ENCODE measurements at regions not wholly inside any gene's neighbourhood (a gene's known extent, or its start where the extent isn't known, plus 50 kb on each side); places are given as distances from the start of the nearest gene placed in this dataset.

DNA sequence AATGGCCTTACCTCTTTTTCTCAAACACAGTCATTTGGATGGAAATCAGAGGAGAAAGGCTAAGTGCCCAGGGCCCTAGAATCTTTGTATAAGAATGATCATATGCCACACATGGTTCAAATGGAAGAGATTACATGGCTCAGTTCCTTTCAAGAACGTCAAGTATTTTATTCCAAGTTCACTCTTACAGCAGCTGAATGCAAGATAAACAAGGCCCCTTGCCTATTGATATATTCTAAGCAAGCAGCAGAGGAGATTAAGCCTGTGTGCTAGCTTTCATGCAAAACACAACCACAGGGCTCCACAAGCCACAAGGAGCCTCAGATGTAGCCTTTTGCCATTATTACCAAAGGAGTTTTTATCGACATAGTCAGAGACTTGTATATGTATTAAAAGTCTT, 55.3 kb upstream of the SLCO6A1 start:
- TF ChIP-seq, protein P1, sequence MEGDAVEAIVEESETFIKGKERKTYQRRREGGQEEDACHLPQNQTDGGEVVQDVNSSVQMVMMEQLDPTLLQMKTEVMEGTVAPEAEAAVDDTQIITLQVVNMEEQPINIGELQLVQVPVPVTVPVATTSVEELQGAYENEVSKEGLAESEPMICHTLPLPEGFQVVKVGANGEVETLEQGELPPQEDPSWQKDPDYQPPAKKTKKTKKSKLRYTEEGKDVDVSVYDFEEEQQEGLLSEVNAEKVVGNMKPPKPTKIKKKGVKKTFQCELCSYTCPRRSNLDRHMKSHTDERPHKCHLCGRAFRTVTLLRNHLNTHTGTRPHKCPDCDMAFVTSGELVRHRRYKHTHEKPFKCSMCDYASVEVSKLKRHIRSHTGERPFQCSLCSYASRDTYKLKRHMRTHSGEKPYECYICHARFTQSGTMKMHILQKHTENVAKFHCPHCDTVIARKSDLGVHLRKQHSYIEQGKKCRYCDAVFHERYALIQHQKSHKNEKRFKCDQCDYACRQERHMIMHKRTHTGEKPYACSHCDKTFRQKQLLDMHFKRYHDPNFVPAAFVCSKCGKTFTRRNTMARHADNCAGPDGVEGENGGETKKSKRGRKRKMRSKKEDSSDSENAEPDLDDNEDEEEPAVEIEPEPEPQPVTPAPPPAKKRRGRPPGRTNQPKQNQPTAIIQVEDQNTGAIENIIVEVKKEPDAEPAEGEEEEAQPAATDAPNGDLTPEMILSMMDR (conservative IDR thresholded peaks at IDR 0.05; ENCODE audit: low read depth, low read length) = no peak
- peak; percentile 46 for DNase-seq (ENCODE audit: low read depth)
- no peak overlapping the region for H3K4me3 ChIP-seq (ENCODE audit: low read depth, low read length)

DNA sequence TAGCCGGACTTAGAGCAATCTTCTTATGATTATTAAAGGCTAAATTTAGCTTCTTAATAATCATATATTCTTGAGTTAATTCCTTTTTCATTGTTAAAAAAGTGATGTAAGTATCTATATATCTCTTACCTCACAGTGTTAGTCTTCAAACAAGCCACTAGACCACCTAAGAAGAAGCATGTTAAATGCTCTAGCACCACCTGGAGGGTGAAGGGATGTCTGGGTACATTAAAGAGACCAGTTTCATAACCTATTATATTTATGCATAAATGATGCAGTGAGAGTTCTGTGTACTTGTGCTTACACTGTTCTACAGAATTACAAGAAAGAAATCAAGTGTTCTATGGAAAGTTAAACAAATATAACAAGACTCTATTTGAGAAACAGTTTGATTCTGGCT, 55.9 kb upstream of the SLCO6A1 start:
- no peak overlapping the region for H3K4me3 ChIP-seq (ENCODE audit: low read depth, low read length)
- DNase-seq (ENCODE audit: low read depth) = no peak
- TF ChIP-seq, protein P1 (conservative IDR thresholded peaks at IDR 0.05; ENCODE audit: low read depth, low read length) = peak; percentile 74

DNA sequence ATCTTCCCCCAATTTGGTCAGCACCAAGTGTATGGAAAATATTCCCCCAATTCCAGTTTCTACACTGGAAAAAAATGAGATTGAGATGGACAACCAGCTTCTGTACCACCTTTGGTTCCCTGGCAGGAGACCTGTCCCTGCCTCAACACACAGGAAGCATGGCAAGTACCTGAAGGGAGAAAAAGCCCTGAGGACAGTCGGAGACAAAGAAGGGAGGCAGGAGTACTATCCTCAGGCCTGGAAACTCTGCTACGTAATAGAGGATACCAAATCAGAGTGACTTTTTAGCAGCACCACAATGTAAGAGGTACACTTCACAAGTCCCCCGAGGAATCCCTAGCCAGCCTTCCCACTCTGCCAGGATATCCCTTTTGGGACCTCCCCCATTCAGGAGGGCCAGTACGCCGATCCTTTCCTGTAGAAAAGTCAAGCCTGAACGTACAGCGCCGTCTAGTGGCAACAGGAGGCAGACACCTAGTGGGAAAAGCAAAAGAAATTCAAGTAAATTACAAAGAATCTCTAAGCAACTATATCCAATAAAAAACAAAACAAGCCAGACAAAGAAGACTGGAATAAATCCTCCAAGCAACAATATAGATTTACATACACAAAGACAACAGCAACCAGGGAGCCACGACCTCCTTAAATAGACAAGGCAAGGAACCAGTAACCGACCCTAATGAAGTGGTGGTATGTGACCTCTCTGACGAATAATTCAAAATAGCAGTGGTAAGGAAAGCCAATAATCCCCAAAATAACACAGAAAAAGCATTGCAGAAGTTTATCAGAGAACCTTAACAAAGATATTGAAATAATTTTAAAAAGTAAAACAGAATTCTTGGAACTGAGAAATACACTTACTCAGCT, 63.3 kb upstream of the SLCO6A1 start:
- H3K4me3 ChIP-seq (ENCODE audit: low read depth, low read length) = no peak overlapping the region
- no peak for DNase-seq (ENCODE audit: low read depth)
- TF ChIP-seq, protein P1 (conservative IDR thresholded peaks at IDR 0.05; ENCODE audit: low read depth, low read length) = peak; percentile 96

DNA sequence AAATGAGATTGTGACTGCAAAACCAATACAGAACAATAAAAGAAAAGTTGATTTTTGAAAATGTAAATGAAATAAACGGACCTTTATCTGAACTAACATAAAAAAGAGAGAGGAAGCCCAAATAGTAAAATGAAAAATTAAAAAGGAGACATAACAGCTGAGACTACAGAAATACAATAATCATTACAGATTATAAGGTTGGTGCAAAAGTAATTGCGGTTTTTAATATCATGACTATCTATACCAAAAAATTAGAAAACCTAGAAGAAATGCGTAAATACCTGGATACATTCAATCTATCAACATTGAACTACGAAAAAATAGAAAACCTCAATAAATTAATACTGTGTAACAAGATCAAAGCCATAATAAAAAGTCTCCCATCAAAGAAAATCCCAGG, 71.9 kb upstream of the SLCO6A1 start:
- H3K4me3 ChIP-seq (ENCODE audit: low read depth, low read length) = no peak overlapping the region
- TF ChIP-seq, protein P1 (conservative IDR thresholded peaks at IDR 0.05; ENCODE audit: low read depth, low read length) = no peak
- no peak for DNase-seq (ENCODE audit: low read depth)

DNA sequence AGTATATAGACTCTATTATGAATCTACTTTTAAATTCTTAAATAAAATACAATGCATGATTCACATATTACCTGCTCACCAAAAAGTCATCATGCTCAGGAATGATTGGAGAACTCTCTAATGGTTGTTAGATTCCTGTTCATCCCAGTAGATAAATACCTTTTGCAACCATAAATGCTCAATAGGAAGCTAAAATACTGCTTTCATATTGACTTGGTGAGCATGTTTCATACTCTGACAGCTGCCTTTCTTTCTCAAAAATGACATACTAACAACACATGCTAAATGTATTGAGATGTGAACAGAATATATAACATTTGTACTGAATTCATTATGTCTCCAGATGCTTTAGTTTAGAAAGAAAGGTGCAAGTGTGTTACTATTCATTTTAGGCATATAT, 79.6 kb upstream of the SLCO6A1 start:
- DNase-seq (ENCODE audit: low read depth) = no peak
- TF ChIP-seq, protein P1 (conservative IDR thresholded peaks at IDR 0.05; ENCODE audit: low read depth, low read length) = no peak
- H3K4me3 ChIP-seq (ENCODE audit: low read depth, low read length) = no peak overlapping the region

DNA sequence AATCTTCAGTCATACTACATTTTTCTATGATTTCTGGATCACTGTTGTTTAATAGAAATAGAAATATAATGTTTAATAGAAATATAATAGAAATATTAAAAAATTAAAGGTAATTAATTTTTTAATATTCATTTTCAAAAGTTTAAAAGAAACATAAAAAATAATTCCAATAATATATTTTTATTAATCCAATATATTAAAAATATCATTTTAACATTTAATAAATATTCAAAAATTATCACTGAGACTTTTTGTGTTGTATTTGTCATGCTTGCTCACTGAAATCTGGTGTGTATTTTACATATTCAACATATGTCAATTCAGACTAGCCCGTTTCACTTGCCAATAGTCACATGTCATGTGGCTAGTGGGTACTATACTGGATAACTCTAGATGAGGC, 80.6 kb upstream of the SLCO6A1 start:
- no peak overlapping the region for H3K4me3 ChIP-seq (ENCODE audit: low read depth, low read length)
- TF ChIP-seq, protein P1 (conservative IDR thresholded peaks at IDR 0.05; ENCODE audit: low read depth, low read length) = no peak
- no peak for DNase-seq (ENCODE audit: low read depth)

DNA sequence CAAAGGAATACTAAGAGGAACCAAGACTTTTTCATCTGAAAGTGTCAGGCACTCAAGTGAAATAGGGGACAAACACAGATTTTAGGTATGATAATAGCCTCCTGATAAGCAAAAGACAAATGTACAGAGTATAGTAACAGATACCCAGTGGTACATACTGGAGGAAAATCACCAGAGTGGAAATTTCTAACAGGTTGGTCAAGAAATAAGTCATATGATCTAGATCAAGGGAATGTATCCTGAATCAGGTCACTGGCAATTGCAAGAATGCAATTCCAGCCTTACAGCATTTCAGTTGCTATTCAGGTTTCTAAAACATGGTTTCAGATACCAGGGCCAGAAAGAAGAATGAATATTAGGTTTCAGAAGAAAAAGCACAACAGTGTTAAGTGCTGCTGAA, 82.2 kb upstream of the SLCO6A1 start:
- no peak overlapping the region for H3K4me3 ChIP-seq (ENCODE audit: low read depth, low read length)
- TF ChIP-seq, protein P1 (conservative IDR thresholded peaks at IDR 0.05; ENCODE audit: low read depth, low read length) = no peak
- DNase-seq (ENCODE audit: low read depth) = no peak

All from epithelial cell of proximal tubule (primary cell).